KMS-11 (cell line): ENCODE measurements at regions not wholly inside any gene's neighbourhood (a gene's known extent, or its start where the extent isn't known, plus 50 kb on each side); places are given as distances from the start of the nearest gene placed in this dataset.

Experiments
- H2AFZ ChIP-seq: fragments of 200-600 bp; sonication (generic); 2 replicates; pipeline ENCODE4 v1.6.1; 2016; ENCODE audit warnings: antibody characterized with exemption, mixed run types, low read depth
- H3K27ac ChIP-seq: fragments of 200-600 bp; sonication (generic); 2 replicates; pipeline ENCODE4 v1.6.1; 2016; ENCODE audit warnings: mild to moderate bottlenecking, mixed run types
- H3K27me3 ChIP-seq: fragments of 200-600 bp; sonication (generic); 2 replicates; pipeline ENCODE4 v1.6.1; 2017; ENCODE audit warnings: mild to moderate bottlenecking, low read depth, mixed run types, moderate library complexity; ENCODE audit not compliant: insufficient read depth
- H3K36me3 ChIP-seq: fragments of 200-600 bp; sonication (generic); 2 replicates; pipeline ENCODE4 v1.6.1; 2017; ENCODE audit warnings: mild to moderate bottlenecking, mixed run types; ENCODE audit not compliant: insufficient read depth
- H3K4me1 ChIP-seq: fragments of 200-600 bp; sonication (generic); 2 replicates; pipeline ENCODE4 v1.6.1; 2016; ENCODE audit warnings: mild to moderate bottlenecking, low read depth, mixed run types; ENCODE audit not compliant: poor library complexity, severe bottlenecking
- H3K4me2 ChIP-seq: fragments of 200-600 bp; sonication (generic); 2 replicates; pipeline ENCODE4 v1.7.0; 2016; ENCODE audit warnings: mild to moderate bottlenecking, mixed run types
- H3K4me3 ChIP-seq: fragments of 200-600 bp; sonication (generic); IDR thresholded peaks from 2 replicates; pipeline ENCODE4 v1.6.1; 2017; ENCODE audit warnings: low read depth, low read length, mixed read lengths; ENCODE audit not compliant: insufficient read depth
- H3K79me2 ChIP-seq: fragments of 200-600 bp; sonication (generic); 2 replicates; pipeline ENCODE4 v1.6.1; 2016; ENCODE audit warnings: low read depth, mixed run types; ENCODE audit not compliant: insufficient read depth
- H3K9ac ChIP-seq: fragments of 200-600 bp; sonication (generic); 2 replicates; pipeline ENCODE4 v1.6.1; 2016; ENCODE audit warnings: mild to moderate bottlenecking, mixed run types
- H4K20me1 ChIP-seq: fragments of 200-600 bp; sonication (generic); 2 replicates; pipeline ENCODE4 v1.6.1; 2016; ENCODE audit warnings: mild to moderate bottlenecking, mixed run types; ENCODE audit not compliant: insufficient read depth
- CTCF ChIP-seq: fragments of 200-600 bp; sonication (generic); conservative IDR thresholded peaks from 2 replicates; pipeline ENCODE4 v1.6.1; 2017; ENCODE audit warnings: low read depth, mild to moderate bottlenecking, antibody characterized with exemption, low read length, moderate library complexity, mixed read lengths

- TF ChIP-seq CTCF: no peak
- H3K27me3 ChIP-seq: no peaks in the 10 kb centered on the region
- no peak overlapping the region for H3K4me3 ChIP-seq
- H3K36me3 ChIP-seq: no peaks in the 10 kb centered on the region
- H2AFZ ChIP-seq: no peak overlapping the region
- H3K27ac ChIP-seq: no peak overlapping the region
- H3K4me2 ChIP-seq: no peak overlapping the region
- H3K9ac ChIP-seq: no peak overlapping the region
- H4K20me1 ChIP-seq: no peaks in the 10 kb centered on the region
- no peaks in the 10 kb centered on the region for H3K79me2 ChIP-seq
- H3K4me1 ChIP-seq: no peaks in the 10 kb centered on the region
Measured at GRCh38 chr15:95605098-95605497, 725.4 kb upstream of the NR2F2 start.

- Histone ChIP-seq H2AFZ (no peak overlapping the region), H3K4me2 (no peak overlapping the region)
- no peak for TF ChIP-seq CTCF
Measured at GRCh38 chr15:95606551-95606950, 723.9 kb upstream of the NR2F2 start.

GRCh38 chr15:95608371-95608770 lies 722.1 kb upstream of the NR2F2 start:
- Histone ChIP-seq H3K4me1 (no peaks in the 10 kb centered on the region), H4K20me1 (no peaks in the 10 kb centered on the region), H2AFZ (no peak overlapping the region), H3K9ac (no peak overlapping the region), H3K27me3 (no peaks in the 10 kb centered on the region), H3K79me2 (no peaks in the 10 kb centered on the region), H3K27ac (no peak overlapping the region), H3K4me3 (no peak overlapping the region), H3K4me2 (no peak overlapping the region), H3K36me3 (no peaks in the 10 kb centered on the region)
- no peak for TF ChIP-seq CTCF

More at GRCh38 chr15:95606551-95606950, 723.9 kb upstream of the NR2F2 start:
- Histone ChIP-seq H3K4me3 (no peak overlapping the region), H3K27me3 (no peaks in the 10 kb centered on the region), H3K9ac (no peak overlapping the region), H3K36me3 (no peaks in the 10 kb centered on the region), H3K4me1 (no peaks in the 10 kb centered on the region), H3K79me2 (no peaks in the 10 kb centered on the region), H3K27ac (no peak overlapping the region), H4K20me1 (no peaks in the 10 kb centered on the region)

GRCh38 chr15:95609096-95609495 lies 721.4 kb upstream of the NR2F2 start:
- no peak for TF ChIP-seq CTCF
- Histone ChIP-seq H3K79me2 (no peaks in the 10 kb centered on the region), H2AFZ (no peak overlapping the region), H3K27me3 (no peaks in the 10 kb centered on the region), H3K27ac (no peak overlapping the region), H3K4me3 (no peak overlapping the region), H4K20me1 (no peaks in the 10 kb centered on the region), H3K4me2 (no peak overlapping the region), H3K4me1 (no peaks in the 10 kb centered on the region), H3K9ac (no peak overlapping the region), H3K36me3 (no peaks in the 10 kb centered on the region)
